Retinal pigment epithelial cell (primary cell): ENCODE measurements at regions not wholly inside any gene's neighbourhood (a gene's known extent, or its start where the extent isn't known, plus 50 kb on each side); places are given as distances from the start of the nearest gene placed in this dataset.

ENCODE experiments used
- DNase-seq: peaks from one replicate; pipeline ENCODE4 v3.0.0-alpha.2; 2010; ENCODE audit warnings: low read depth
- H3K4me3 ChIP-seq: 2 replicates; pipeline ENCODE4 v1.5.1; 2011; ENCODE audit warnings: mild to moderate bottlenecking, low read length, control low read depth, moderate library complexity
- TF ChIP-seq, protein P1 (sequence below): conservative IDR thresholded peaks from 2 replicates; pipeline ENCODE4 v1.5.1; 2011; ENCODE audit warnings: low read depth, low read length, control low read depth, inconsistent platforms

DNA sequence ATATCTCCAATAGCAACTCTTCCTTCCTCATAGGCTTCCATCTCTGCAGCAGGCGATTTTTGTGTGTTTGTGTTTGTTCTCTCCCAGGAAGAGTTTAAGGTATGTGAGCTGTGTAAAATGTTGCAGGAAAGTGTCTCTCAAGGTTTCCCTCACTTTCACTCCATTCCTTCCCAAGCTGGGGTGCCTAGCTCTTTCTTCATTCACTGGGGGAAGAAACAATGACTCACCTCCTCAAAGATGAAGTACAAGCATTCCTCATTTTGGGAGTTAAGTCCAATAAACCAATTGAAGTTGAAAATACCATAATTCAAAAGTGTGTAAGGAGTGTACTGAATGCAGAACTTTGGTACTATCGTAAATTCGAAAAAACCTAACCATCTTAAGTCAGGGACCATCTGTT, 422.7 kb upstream of the CFAP20DC start:
- TF ChIP-seq, protein P1, sequence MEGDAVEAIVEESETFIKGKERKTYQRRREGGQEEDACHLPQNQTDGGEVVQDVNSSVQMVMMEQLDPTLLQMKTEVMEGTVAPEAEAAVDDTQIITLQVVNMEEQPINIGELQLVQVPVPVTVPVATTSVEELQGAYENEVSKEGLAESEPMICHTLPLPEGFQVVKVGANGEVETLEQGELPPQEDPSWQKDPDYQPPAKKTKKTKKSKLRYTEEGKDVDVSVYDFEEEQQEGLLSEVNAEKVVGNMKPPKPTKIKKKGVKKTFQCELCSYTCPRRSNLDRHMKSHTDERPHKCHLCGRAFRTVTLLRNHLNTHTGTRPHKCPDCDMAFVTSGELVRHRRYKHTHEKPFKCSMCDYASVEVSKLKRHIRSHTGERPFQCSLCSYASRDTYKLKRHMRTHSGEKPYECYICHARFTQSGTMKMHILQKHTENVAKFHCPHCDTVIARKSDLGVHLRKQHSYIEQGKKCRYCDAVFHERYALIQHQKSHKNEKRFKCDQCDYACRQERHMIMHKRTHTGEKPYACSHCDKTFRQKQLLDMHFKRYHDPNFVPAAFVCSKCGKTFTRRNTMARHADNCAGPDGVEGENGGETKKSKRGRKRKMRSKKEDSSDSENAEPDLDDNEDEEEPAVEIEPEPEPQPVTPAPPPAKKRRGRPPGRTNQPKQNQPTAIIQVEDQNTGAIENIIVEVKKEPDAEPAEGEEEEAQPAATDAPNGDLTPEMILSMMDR = no peak
- DNase-seq = no peak

DNA sequence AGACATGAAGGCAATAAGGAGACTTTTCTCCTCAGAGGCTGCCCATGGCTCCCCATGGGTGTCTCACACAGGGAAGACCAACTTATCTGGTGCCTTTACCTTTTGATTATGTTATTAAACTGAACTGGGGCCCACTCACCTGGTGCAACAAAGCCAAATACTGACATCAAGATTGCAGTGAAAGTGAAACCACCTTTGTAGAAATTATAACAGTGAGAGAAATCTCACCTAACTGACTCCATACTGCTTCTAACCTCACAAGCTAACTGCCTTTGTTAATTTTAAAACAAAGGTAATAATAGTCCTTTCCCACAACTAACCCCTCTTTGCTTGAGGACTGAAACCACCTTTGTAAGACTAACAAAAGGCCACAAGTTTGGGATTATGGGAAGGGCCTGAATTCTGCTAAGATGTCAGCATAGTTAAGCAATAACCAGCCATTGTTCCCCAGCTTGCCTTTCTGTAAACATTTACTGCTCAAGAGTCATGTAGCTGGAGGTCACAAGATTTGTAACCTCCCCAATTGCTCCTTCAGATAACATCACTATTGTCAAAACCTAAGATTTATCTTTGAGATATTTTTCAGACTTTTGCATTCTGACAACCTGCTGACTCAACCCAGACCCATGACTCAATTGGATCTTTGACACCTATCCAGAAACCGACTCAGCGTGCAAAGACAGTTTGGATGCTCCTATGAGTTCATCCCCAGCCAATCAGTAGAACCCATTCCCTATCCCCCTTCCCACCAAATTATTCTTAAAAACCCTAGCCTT, 420.3 kb upstream of the CFAP20DC start:
- no peak for DNase-seq
- TF ChIP-seq, protein P1 = no peak
- H3K4me3 ChIP-seq = no peak overlapping the region

More for the DNA sequence above, 422.7 kb upstream of the CFAP20DC start:
- no peak overlapping the region for H3K4me3 ChIP-seq

DNA sequence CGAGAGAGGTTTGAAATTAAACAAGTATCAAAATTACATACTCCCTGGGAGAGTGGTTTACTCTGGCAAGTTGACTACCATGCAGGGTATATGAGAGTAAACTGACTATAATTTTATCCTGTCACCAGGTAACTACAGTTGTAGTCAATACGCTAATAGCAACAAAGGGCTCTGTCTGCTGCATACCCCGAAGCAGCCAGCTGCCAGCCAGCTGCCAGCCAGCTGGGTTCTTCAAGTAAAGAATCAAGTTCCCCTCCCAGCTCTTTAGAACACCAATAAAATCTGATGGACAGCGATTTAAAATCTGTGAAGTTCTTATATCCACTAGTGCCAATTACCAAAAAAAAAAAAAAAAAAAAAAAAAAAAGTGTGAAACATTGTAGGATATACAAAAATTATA, 417.7 kb upstream of the CFAP20DC start:
- H3K4me3 ChIP-seq = no peak overlapping the region
- TF ChIP-seq, protein P1 = no peak
- no peak for DNase-seq

DNA sequence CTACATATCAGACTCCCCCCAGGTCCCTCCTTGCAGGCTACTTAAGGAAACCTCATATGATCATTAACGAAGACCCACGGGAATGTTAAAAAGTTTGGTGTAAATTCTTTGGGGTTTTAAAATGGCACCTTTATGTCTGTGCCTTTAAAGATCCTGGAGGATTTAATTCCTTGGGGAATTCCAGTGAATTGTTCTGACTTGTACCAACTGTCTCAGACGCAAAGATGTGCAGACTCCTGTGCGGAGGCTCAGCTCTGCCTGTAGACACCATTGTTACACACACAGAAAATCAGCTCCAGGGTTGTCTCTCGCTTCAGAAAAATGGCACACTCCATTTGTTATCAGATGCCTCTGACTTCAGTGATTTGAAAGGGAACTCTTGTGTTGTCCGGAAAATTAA, 414.4 kb upstream of the CFAP20DC start:
- no peak overlapping the region for H3K4me3 ChIP-seq
- DNase-seq = no peak
- TF ChIP-seq, protein P1 = no peak

DNA sequence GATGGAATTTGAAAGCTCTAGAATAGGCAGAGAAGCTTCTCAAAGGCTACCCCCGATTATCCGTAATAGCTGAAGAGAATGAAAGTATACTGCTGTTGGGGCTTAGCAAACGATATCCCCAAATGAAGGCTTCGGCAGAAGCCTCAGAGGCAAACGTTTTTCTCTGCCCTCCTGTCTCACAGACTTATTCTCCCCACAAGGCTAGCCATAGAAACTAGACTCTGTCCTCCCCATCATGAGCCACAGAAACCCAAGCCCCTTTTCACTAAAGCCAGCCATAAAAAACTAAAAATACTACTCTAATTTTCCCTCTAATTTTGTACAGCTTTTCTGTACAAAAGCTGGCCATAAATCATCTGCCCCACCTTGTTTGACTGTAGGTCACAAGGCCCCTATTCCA, 413.4 kb upstream of the CFAP20DC start:
- DNase-seq = no peak
- H3K4me3 ChIP-seq = no peak overlapping the region
- TF ChIP-seq, protein P1 = no peak

DNA sequence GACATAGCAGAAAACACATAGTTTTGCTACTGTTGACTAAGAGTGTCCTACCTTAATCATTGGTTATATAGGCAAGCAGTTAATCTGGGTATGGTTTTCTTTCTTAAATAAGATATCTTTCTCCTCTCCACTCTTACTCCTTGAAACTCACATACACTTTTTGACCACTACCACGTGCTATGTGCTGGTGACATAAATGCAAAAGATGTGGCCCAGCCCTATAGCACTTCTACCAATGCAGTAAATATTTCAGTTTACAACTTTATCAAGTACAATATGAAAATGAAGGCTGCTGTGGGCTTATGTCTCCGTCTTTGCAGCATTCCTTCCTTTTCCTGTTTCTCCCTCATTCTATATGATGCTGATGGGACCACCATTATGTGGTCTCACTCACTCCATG, 410.2 kb upstream of the CFAP20DC start:
- no peak for DNase-seq
- TF ChIP-seq, protein P1 = no peak
- H3K4me3 ChIP-seq = no peak overlapping the region

DNA sequence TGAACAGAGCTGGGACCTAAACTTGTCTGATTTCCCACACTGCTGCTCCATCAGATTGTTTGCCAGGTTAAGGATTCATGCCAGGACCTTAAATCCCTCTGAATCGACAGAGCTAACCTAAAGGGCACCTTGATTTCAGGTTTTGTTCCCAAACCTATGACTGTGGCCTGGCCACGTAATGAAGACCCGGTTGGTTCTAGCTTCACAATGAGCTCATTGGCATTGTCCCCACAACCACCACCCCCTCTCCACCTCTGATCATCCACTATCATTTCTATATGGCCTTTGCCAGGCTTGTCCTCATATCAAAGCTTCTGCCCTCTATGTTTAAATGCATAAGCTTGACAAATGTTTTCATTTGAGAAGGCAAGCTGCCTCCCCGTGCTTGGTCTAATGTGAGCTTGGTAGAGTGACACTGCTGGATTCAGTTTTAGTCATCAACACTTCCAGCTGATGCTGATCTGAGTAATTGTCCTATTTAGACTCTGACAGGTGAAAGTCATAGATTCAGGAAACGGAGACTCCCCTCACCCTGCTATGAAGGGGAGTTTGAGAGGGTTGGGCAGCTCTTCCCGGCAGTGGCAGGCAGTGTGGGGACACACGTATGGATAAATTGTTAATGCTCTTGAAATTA, 407.1 kb upstream of the CFAP20DC start:
- DNase-seq = no peak
- TF ChIP-seq, protein P1 = no peak

More for the DNA sequence above, 407.1 kb upstream of the CFAP20DC start:
- H3K4me3 ChIP-seq = no peak overlapping the region
